Posterior cingulate gyrus (tissue), 11 donors: ENCODE measurements at regions not wholly inside any gene's neighbourhood (a gene's known extent, or its start where the extent isn't known, plus 50 kb on each side); places are given as distances from the start of the nearest gene placed in this dataset.
"Not testable (repeated sequence)": the region's sequence is repeated elsewhere in the genome, so short reads cannot be mapped to it uniquely, and the experiment has no call there.

Source experiments
- DNase-seq, 10 donors: peaks; one replicate each; pipeline versions ENCODE4 v3.0.0 to v3.0.0-alpha.2; 2020 to 2021; ENCODE audit warnings: mixed read lengths in 3 of 10
- intact Hi-C: fragments of 100-400 bp; cut with DNase I; formaldehyde crosslinking; loops from one replicate; pipeline ENCODE4 v1.15.1; 2023

- DNase-seq, intact Hi-C loops: not testable (repeated sequence)
These were observed 150.6 kb upstream of the ANKRD20A1 start for GRCh38 chr9:67708109-67708508.

- DNase-seq: peak in 3 of 10 donors; percentile 0 to 10 (median 2)
These were observed 147.3 kb upstream of the ANKRD20A1 start for GRCh38 chr9:67711429-67711828.

GRCh38 chr9:67711931-67712330, 146.8 kb upstream of the ANKRD20A1 start:
- intact Hi-C loops: not testable (repeated sequence)
- peak in 5 of 10 donors; percentile 0 to 17 (median 6) for DNase-seq

More at GRCh38 chr9:67711429-67711828, 147.3 kb upstream of the ANKRD20A1 start:
- intact Hi-C loops: not testable (repeated sequence)

- intact Hi-C loops: not testable (repeated sequence)
- peak in 2 of 10 donors; percentile 14 to 42 for DNase-seq
These were observed 145.8 kb upstream of the ANKRD20A1 start for GRCh38 chr9:67712956-67713355.

GRCh38 chr9:67717830-67718388, 140.8 kb upstream of the ANKRD20A1 start:
- intact Hi-C loops: not testable (repeated sequence)
- DNase-seq: peak; percentile 34 to 94 (median 70)

- peak in 6 of 10 donors; percentile 6 to 70 (median 24) for DNase-seq
- intact Hi-C loops: not testable (repeated sequence)
These were observed 138.2 kb upstream of the ANKRD20A1 start for GRCh38 chr9:67720491-67720890.

- intact Hi-C loops, DNase-seq: not testable (repeated sequence)
These were observed 136.2 kb upstream of the ANKRD20A1 start for GRCh38 chr9:67722460-67723090.

- intact Hi-C loops: not testable (repeated sequence)
- DNase-seq: peak in 9 of 10 donors; percentile 3 to 80 (median 14)
These were observed 135.5 kb upstream of the ANKRD20A1 start for GRCh38 chr9:67723185-67723584.

- DNase-seq: peak; percentile 5 to 84 (median 18)
- intact Hi-C loops: not testable (repeated sequence)
These were observed 133.8 kb upstream of the ANKRD20A1 start for GRCh38 chr9:67724885-67725284.

GRCh38 chr9:67726213-67726988, 132.3 kb upstream of the ANKRD20A1 start:
- peak in 6 of 10 donors; percentile 2 to 73 (median 6) for DNase-seq
- intact Hi-C loops: not testable (repeated sequence)

- intact Hi-C loops: not testable (repeated sequence)
These were observed 95.6 kb upstream of the ANKRD20A1 start for GRCh38 chr9:67763133-67763532.

GRCh38 chr9:67771807-67772206, 86.9 kb upstream of the ANKRD20A1 start:
- intact Hi-C loops: not testable (repeated sequence)
- DNase-seq: peak in 1 of 10 donors; percentile 9

More at GRCh38 chr9:67763133-67763532, 95.6 kb upstream of the ANKRD20A1 start:
- not testable (repeated sequence) for DNase-seq

- intact Hi-C loops: not testable (repeated sequence)
- peak in 5 of 10 donors; percentile 1 to 74 (median 37) for DNase-seq
These were observed 58.6 kb upstream of the ANKRD20A1 start for GRCh38 chr9:67800170-67800569.
